ENCODE measurements at regions not wholly inside any gene's neighbourhood (a gene's known extent, or its start where the extent isn't known, plus 50 kb on each side); places are given as distances from the start of the nearest gene placed in this dataset.

GRCh38 chrX:25204182-25204581, 188.4 kb upstream of the ARX start (continued):
- TF ChIP-seq SATB2 (CRISPR knock-in tag; IDR thresholded peaks at IDR 0.05) = no peak
- no peak for TF ChIP-seq ZFP37 (CRISPR knock-in tag; IDR thresholded peaks at IDR 0.05; ENCODE audit: borderline replicate concordance)
- no peak for TF ChIP-seq U2AF2 (IDR thresholded peaks at IDR 0.05; ENCODE audit: low read depth, low read length)

GRCh38 chrX:25202827-25203226, 187.1 kb upstream of the ARX start:
- no peaks in the 10 kb centered on the region for H3K9me3 ChIP-seq (ENCODE audit: low read length)
- intact Hi-C loops (cut with micrococcal nuclease; ENCODE audit: unreplicated experiment) (no loop called here), in situ Hi-C loops (cut with HindIII; ENCODE audit: extremely low pct_ligation_motif_present, low pct_unique_long_range_greater_than_20kb) (no loop called here)
- BruUV-seq (replicated peaks) = no TSS peak
- POLR2A ChIA-PET = no interaction called here
- no peaks in the 10 kb centered on the region for H3K79me2 ChIP-seq (ENCODE audit: insufficient read depth, low read length)
- H3K9ac ChIP-seq (ENCODE audit: insufficient read depth, low read depth, low read length) = no peak overlapping the region
- WGBS (ENCODE audit: low lambda C conversion rate) = 0% methylated on average over 2 of the region's 2 CpGs
- no peak overlapping the region for H3K4me2 ChIP-seq (ENCODE audit: low read depth, low read length)
- TF ChIP-seq GZF1 (CRISPR knock-in tag; IDR thresholded peaks at IDR 0.05) = no peak
- no peak for ATAC-seq
- CTCF ChIA-PET (ENCODE audit: low intra/inter-chr PET ratio, low total read pairs) = no interaction called here
- H3K27me3 ChIP-seq (ENCODE audit: control insufficient read depth in 1 of 2, insufficient read depth in 2 of 2, low read length in 2 of 2) = no peaks in the 10 kb centered on the region
- H3K27ac ChIP-seq (ENCODE audit: extremely low read length, insufficient read depth, low read length) = no peak overlapping the region
- no peak overlapping the region for H3K4me3 ChIP-seq (replicated peaks in 1 of 3; ENCODE audit: insufficient read depth in 1 of 3, low read depth in 2 of 3, low read length in 3 of 3)
- no peaks in the 10 kb centered on the region for H3K36me3 ChIP-seq (replicated peaks in 1 of 2; ENCODE audit: control insufficient read depth in 1 of 2, insufficient read depth in 2 of 2, low read length in 2 of 2)
- no peak for FAIRE-seq
- H3K4me1 ChIP-seq (ENCODE audit: insufficient read depth, low read length) = no peaks in the 10 kb centered on the region
- H4K20me1 ChIP-seq (ENCODE audit: insufficient read depth, low read length) = no peaks in the 10 kb centered on the region
- H2AFZ ChIP-seq (ENCODE audit: low read length) = no peak overlapping the region
- no peak for DNase-seq (ENCODE audit: low spot score)

GRCh38 chrX:25198891-25199290, 183.1 kb upstream of the ARX start:
- WGBS (ENCODE audit: low lambda C conversion rate) = 5% methylated on average over 3 of the region's 3 CpGs
- in situ Hi-C loops (cut with HindIII; ENCODE audit: extremely low pct_ligation_motif_present, low pct_unique_long_range_greater_than_20kb) (no loop called here), intact Hi-C loops (cut with micrococcal nuclease; ENCODE audit: unreplicated experiment) (no loop called here)
- Histone ChIP-seq H3K36me3 (replicated peaks in 1 of 2; ENCODE audit: control insufficient read depth in 1 of 2, insufficient read depth in 2 of 2, low read length in 2 of 2) (no peaks in the 10 kb centered on the region), H3K4me2 (ENCODE audit: low read depth, low read length) (no peak overlapping the region), H3K27me3 (ENCODE audit: control insufficient read depth in 1 of 2, insufficient read depth in 2 of 2, low read length in 2 of 2) (no peaks in the 10 kb centered on the region), H3K27ac (ENCODE audit: extremely low read length, insufficient read depth, low read length) (no peak overlapping the region), H3K4me3 (replicated peaks in 1 of 3; ENCODE audit: insufficient read depth in 1 of 3, low read depth in 2 of 3, low read length in 3 of 3) (no peak overlapping the region), H3K9ac (ENCODE audit: insufficient read depth, low read depth, low read length) (no peak overlapping the region), H3K79me2 (ENCODE audit: insufficient read depth, low read length) (no peaks in the 10 kb centered on the region), H3K4me1 (ENCODE audit: insufficient read depth, low read length) (no peaks in the 10 kb centered on the region), H2AFZ (ENCODE audit: low read length) (no peak overlapping the region), H3K9me3 (ENCODE audit: low read length) (no peaks in the 10 kb centered on the region), H4K20me1 (ENCODE audit: insufficient read depth, low read length) (no peaks in the 10 kb centered on the region)
- DNase-seq (ENCODE audit: low spot score) (no peak), FAIRE-seq (no peak), ATAC-seq (no peak)
- CTCF ChIA-PET (ENCODE audit: low intra/inter-chr PET ratio, low total read pairs) = no interaction called here
- TF ChIP-seq ZNF292 (CRISPR knock-in tag; IDR thresholded peaks at IDR 0.05; ENCODE audit: borderline replicate concordance, low read depth) (no peak), PITX1 (CRISPR knock-in tag; IDR thresholded peaks at IDR 0.05) (no peak), DBP (CRISPR knock-in tag; IDR thresholded peaks at IDR 0.05; ENCODE audit: not compliant biosample characterization) (no peak), PATZ1 (CRISPR knock-in tag; IDR thresholded peaks at IDR 0.05) (no peak), REXO4 (CRISPR knock-in tag; IDR thresholded peaks at IDR 0.05; ENCODE audit: borderline replicate concordance) (no peak), ZNF737 (CRISPR knock-in tag; IDR thresholded peaks at IDR 0.05; ENCODE audit: borderline replicate concordance) (no peak), CAMTA2 (CRISPR knock-in tag; IDR thresholded peaks at IDR 0.05; ENCODE audit: borderline replicate concordance) (no peak), ZNF781 (CRISPR knock-in tag; IDR thresholded peaks at IDR 0.05; ENCODE audit: borderline replicate concordance, not compliant biosample characterization) (no peak)
- no TSS peak for BruUV-seq (replicated peaks)
- POLR2A ChIA-PET = no interaction called here

Data from HepG2 (cell line).